HCT116 (cell line): ENCODE measurements at regions not wholly inside any gene's neighbourhood (a gene's known extent, or its start where the extent isn't known, plus 50 kb on each side); places are given as distances from the start of the nearest gene placed in this dataset.

Experiments used
- ATAC-seq: fragments of 200-7000 bp; cut with Tn5 transposase; 2 replicates; pipeline ENCODE4 v1.9.1; 2020; ENCODE audit warnings: mild to moderate bottlenecking, moderate library complexity
- BruUV-seq: library from RNA; stranded (reverse); fragments of 400-500 nt; replicated peaks from 2 replicates; lab custom pipeline; 2021; lab: Mats Ljungman, UMichigan
- CTCF ChIA-PET: fragments of 300-600 bp; sonication (Branson Sonifier 250); formaldehyde crosslinking; loops from one replicate; lab custom pipeline; 2021; ENCODE audit warnings: antibody characterized with exemption; lab: Charles Lee
- POLR2A ChIA-PET: fragments of 300-600, 350-600 bp; sonication (Branson Sonifier 250); formaldehyde crosslinking; loops from one replicate; lab custom pipeline; 2021; ENCODE audit warnings: antibody characterized with exemption; lab: Charles Lee
- RAD21 ChIA-PET, 2 experiments: fragments of 300-600 bp; sonication (Branson Sonifier 250); formaldehyde crosslinking; loops; one replicate each; lab custom pipeline; 2023; ENCODE audit warnings: low total read pairs in 2 of 2; ENCODE audit not compliant: uncharacterized antibody in 2 of 2, unreplicated experiment in 2 of 2, low non-redundant PET in 1 of 2; lab: Charles Lee
- DNase-seq: peaks from one replicate; pipeline ENCODE4 v3.0.0-alpha.2; 2010; ENCODE audit warnings: low read depth, low spot score
- H2AFZ ChIP-seq: fragments of 200-600 bp; shearing (Covaris generic), sonication (generic); 2 replicates; pipeline ENCODE4 v1.6.1; 2017; ENCODE audit warnings: low read depth, mixed run types, mixed read lengths, antibody characterized with exemption, low read length; ENCODE audit not compliant: poor library complexity, severe bottlenecking
- H3K27ac ChIP-seq: 2 replicates; pipeline ENCODE4 v1.5.1; 2012; ENCODE audit warnings: low read depth, low read length
- H3K27me3 ChIP-seq: fragments of 200-600 bp; sonication (generic); 2 replicates; pipeline ENCODE4 v1.6.1; 2016; ENCODE audit warnings: mixed run types, low read length, mixed read lengths; ENCODE audit not compliant: insufficient read depth
- H3K36me3 ChIP-seq, 2 experiments: fragments of 200-500 bp in 1 of 2; fragments of 200-600 bp in 1 of 2; sonication (Bioruptor generic) in 1 of 2; sonication (generic) in 1 of 2; 2 replicates each; pipeline versions ENCODE4 v1.5.1 to v1.6.1; 2014 to 2016; ENCODE audit warnings: low read length in 2 of 2, inconsistent platforms in 1 of 2, mixed read lengths in 1 of 2, mixed run types in 1 of 2; ENCODE audit not compliant: insufficient read depth in 2 of 2, control insufficient read depth in 1 of 2
- H3K4me1 ChIP-seq, 2 experiments: fragments of 200-600 bp in 1 of 2; sonication (generic) in 1 of 2; 2 replicates each; pipeline versions ENCODE4 v1.5.1 to v1.6.1; 2012 to 2017; ENCODE audit warnings: low read length in 2 of 2, inconsistent platforms in 1 of 2, mild to moderate bottlenecking in 1 of 2, mixed read lengths in 1 of 2, mixed run types in 1 of 2, moderate library complexity in 1 of 2; ENCODE audit not compliant: insufficient read depth in 2 of 2, control insufficient read depth in 1 of 2
- H3K4me2 ChIP-seq: fragments of 200-600 bp; sonication (generic); 2 replicates; pipeline ENCODE4 v1.6.1; 2017; ENCODE audit warnings: mixed run types, low read length, mixed read lengths
- H3K4me3 ChIP-seq, 2 experiments: fragments of 200-600 bp in 1 of 2; sonication (generic) in 1 of 2; replicated peaks in 1 of 2; 2 replicates each; pipeline ENCODE4 v1.5.1; 2011 to 2016; ENCODE audit warnings: low read length in 2 of 2, control low read depth in 1 of 2, low read depth in 1 of 2, mild to moderate bottlenecking in 1 of 2, mixed read lengths in 1 of 2, mixed run types in 1 of 2
- H3K79me2 ChIP-seq: fragments of 200-600 bp; sonication (generic); 2 replicates; pipeline ENCODE4 v1.6.1; 2017; ENCODE audit warnings: mild to moderate bottlenecking, mixed run types, low read length, moderate library complexity, mixed read lengths; ENCODE audit not compliant: insufficient read depth
- H3K9ac ChIP-seq: fragments of 200-600 bp; sonication (generic); 2 replicates; pipeline ENCODE4 v1.6.1; 2016; ENCODE audit warnings: low read length, mixed read lengths
- H3K9me2 ChIP-seq: fragments of 200-600 bp; sonication (generic), shearing (Covaris generic); 2 replicates; pipeline ENCODE4 v1.6.1; 2017; ENCODE audit warnings: mixed run types, mild to moderate bottlenecking, moderate library complexity; ENCODE audit not compliant: insufficient read depth
- H3K9me3 ChIP-seq, 2 experiments: fragments of 200-500 bp in 1 of 2; fragments of 200-600 bp in 1 of 2; sonication (Bioruptor generic) in 1 of 2; sonication (generic) in 1 of 2; 2 replicates each; pipeline ENCODE4 v1.6.1; 2014 to 2017; ENCODE audit warnings: low read length in 2 of 2, mixed read lengths in 2 of 2, inconsistent platforms in 1 of 2, low read depth in 1 of 2, mild to moderate bottlenecking in 1 of 2, mixed run types in 1 of 2, moderate library complexity in 1 of 2; ENCODE audit not compliant: control insufficient read depth in 1 of 2, insufficient read depth in 1 of 2
- H4K20me1 ChIP-seq: fragments of 200-600 bp; sonication (generic), shearing (Covaris generic); 2 replicates; pipeline ENCODE4 v1.6.1; 2017; ENCODE audit warnings: mixed run types, mild to moderate bottlenecking, moderate library complexity; ENCODE audit not compliant: insufficient read depth
- CBX3 ChIP-seq: IDR thresholded peaks from 2 replicates; pipeline ENCODE4 v1.6.1; 2012; ENCODE audit warnings: low read depth
- CEBPB ChIP-seq: IDR thresholded peaks from 2 replicates; pipeline ENCODE4 v1.6.1; 2012; ENCODE audit warnings: low read depth
- ELF1 ChIP-seq: IDR thresholded peaks from 2 replicates; pipeline ENCODE4 v1.6.1; 2012; ENCODE audit warnings: low read depth, borderline replicate concordance
- FOSL1 ChIP-seq: IDR thresholded peaks from 2 replicates; pipeline ENCODE4 v1.6.1; 2012; ENCODE audit warnings: low read depth
- POLR2AphosphoS5 ChIP-seq: IDR thresholded peaks from 2 replicates; pipeline ENCODE4 v1.6.1; 2011; ENCODE audit warnings: mild to moderate bottlenecking, low read depth, low read length, moderate library complexity
- RAD21 ChIP-seq: IDR thresholded peaks from 2 replicates; pipeline ENCODE4 v1.6.1; 2012; ENCODE audit warnings: low read depth, mild to moderate bottlenecking
- SIN3A ChIP-seq: IDR thresholded peaks from 2 replicates; pipeline ENCODE4 v1.6.1; 2012; ENCODE audit warnings: low read depth
- SP1 ChIP-seq: IDR thresholded peaks from 2 replicates; pipeline ENCODE4 v1.6.1; 2012; ENCODE audit warnings: low read depth
- SRF ChIP-seq: IDR thresholded peaks from 2 replicates; pipeline ENCODE4 v1.6.1; 2012; ENCODE audit warnings: low read depth
- ZFX ChIP-seq: fragments of 450-650 bp; IDR thresholded peaks from 2 replicates; pipeline ENCODE4 v1.6.1; 2017
- intact Hi-C: fragments of 100-400 bp; cut with micrococcal nuclease; formaldehyde crosslinking; loops from 2 replicates; pipeline ENCODE4 v1.10.0; 2022
- TF ChIP-seq, protein P1 (sequence below): IDR thresholded peaks from 2 replicates; pipeline ENCODE4 v1.6.1; 2012
- TF ChIP-seq, protein P2 (sequence below): IDR thresholded peaks from 2 replicates; pipeline ENCODE4 v1.6.1; 2012
- TF ChIP-seq, protein P3 (sequence below), 3 experiments: fragments of 200-600 bp in 1 of 3; sonication (generic) in 1 of 3; IDR thresholded peaks in 2 of 3; conservative IDR thresholded peaks in 1 of 3; 2 replicates each; pipeline ENCODE4 v1.5.1; 2012 to 2017; ENCODE audit warnings: low read depth in 2 of 3, low read length in 2 of 3, antibody characterized with exemption in 1 of 3, borderline replicate concordance in 1 of 3, control low read depth in 1 of 3, mild to moderate bottlenecking in 1 of 3, mixed read lengths in 1 of 3, mixed run types in 1 of 3, moderate library complexity in 1 of 3; ENCODE audit not compliant: insufficient read depth in 1 of 3

DNA sequence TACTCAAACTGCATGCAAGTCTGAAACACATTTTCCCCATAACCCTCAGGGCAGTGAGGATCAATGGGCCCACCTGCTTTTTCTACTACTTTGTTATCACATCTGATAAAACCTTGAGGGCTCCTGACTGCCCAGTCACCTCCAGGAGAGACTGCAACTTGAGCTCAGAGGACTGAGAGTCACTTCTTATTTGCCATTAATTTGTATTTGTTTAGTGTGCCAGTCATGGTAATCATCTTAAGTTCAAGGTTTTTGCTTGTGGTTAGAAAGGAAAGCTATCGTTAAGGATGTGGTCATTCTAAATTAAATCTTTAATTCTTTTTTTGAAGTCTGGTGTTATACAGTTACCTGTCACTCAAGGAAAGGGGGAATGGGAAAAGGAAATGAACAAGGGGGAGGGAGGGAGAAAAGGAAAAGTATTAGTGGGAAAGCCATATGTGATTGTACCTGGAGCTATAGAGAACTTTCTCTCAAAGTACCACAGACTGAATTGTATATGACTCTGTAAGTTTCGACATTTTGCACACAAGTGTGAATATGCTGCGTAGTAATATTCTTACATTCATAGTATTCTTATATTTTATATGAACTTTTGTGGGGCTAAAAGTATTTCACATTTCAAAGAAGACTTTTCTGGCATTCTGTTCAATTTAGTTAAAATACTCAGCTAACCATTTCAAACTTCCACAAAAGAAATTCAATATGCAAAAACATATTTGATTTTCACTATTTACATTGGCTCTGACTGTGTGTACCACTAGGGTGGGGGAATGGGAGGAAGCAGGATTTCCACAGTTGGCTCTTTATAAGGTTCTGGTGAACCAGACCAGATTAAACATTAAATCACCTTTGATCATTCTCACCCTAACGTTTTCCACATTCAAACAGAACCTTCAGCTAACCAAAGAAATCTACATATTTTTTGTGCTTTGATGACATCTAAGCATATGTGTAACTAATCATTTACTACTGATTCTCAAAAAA is 166.5 kb upstream of the ATP11B start:
- no TSS peak for BruUV-seq
- no peak for ATAC-seq
- intact Hi-C loops: no loop called here

More for the DNA sequence above, 166.5 kb upstream of the ATP11B start:
- ChIA-PET POLR2A (no interaction called here), CTCF (interaction anchor here (0.9 kb wide), 1 partner anchor 926 kb away, joined by 3 read pairs; no protein-coding TSS in a partner anchor), RAD21 (no interaction called here)
- no peaks in the 10 kb centered on the region for H4K20me1 ChIP-seq
- no peak overlapping the region for H3K4me2 ChIP-seq
- no peak for TF ChIP-seq POLR2AphosphoS5
- TF ChIP-seq CEBPB: no peak
- no peak for TF ChIP-seq FOSL1
- TF ChIP-seq SIN3A: no peak
- no peak for TF ChIP-seq ELF1
- no peak for TF ChIP-seq ZFX
- TF ChIP-seq, protein P1, sequence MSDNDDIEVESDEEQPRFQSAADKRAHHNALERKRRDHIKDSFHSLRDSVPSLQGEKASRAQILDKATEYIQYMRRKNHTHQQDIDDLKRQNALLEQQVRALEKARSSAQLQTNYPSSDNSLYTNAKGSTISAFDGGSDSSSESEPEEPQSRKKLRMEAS: no peak
- TF ChIP-seq, protein P2, sequence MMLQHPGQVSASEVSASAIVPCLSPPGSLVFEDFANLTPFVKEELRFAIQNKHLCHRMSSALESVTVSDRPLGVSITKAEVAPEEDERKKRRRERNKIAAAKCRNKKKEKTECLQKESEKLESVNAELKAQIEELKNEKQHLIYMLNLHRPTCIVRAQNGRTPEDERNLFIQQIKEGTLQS: no peak
- no peak for TF ChIP-seq SP1
- TF ChIP-seq, protein P3, sequence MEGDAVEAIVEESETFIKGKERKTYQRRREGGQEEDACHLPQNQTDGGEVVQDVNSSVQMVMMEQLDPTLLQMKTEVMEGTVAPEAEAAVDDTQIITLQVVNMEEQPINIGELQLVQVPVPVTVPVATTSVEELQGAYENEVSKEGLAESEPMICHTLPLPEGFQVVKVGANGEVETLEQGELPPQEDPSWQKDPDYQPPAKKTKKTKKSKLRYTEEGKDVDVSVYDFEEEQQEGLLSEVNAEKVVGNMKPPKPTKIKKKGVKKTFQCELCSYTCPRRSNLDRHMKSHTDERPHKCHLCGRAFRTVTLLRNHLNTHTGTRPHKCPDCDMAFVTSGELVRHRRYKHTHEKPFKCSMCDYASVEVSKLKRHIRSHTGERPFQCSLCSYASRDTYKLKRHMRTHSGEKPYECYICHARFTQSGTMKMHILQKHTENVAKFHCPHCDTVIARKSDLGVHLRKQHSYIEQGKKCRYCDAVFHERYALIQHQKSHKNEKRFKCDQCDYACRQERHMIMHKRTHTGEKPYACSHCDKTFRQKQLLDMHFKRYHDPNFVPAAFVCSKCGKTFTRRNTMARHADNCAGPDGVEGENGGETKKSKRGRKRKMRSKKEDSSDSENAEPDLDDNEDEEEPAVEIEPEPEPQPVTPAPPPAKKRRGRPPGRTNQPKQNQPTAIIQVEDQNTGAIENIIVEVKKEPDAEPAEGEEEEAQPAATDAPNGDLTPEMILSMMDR (IDR thresholded peaks at IDR 0.05 in 2 of 3, conservative IDR thresholded peaks at IDR 0.05 in 1 of 3; ENCODE audit: borderline replicate concordance in 1 of 3, insufficient read depth in 1 of 3, low read depth in 2 of 3, low read length in 2 of 3): no peak
- no peak for TF ChIP-seq SRF
- TF ChIP-seq CBX3: no peak
- TF ChIP-seq RAD21: no peak
- H3K79me2 ChIP-seq: no peaks in the 10 kb centered on the region
- H3K36me3 ChIP-seq: no peaks in the 10 kb centered on the region
- H3K9ac ChIP-seq: no peak overlapping the region
- no peak overlapping the region for H3K27ac ChIP-seq
- H3K9me2 ChIP-seq: no peaks in the 10 kb centered on the region
- H2AFZ ChIP-seq: no peak overlapping the region
- DNase-seq: no peak
- H3K4me3 ChIP-seq: no peak overlapping the region
- H3K9me3 ChIP-seq: no peaks in the 10 kb centered on the region
- no peaks in the 10 kb centered on the region for H3K4me1 ChIP-seq
- H3K27me3 ChIP-seq: no peaks in the 10 kb centered on the region
